Mesendoderm (in vitro differentiated cells): ENCODE measurements at regions not wholly inside any gene's neighbourhood (a gene's known extent, or its start where the extent isn't known, plus 50 kb on each side); places are given as distances from the start of the nearest gene placed in this dataset.

ENCODE experiments used
- DNase-seq: peaks from one replicate; pipeline ENCODE4 v3.0.0; 2013
- H2AK5ac ChIP-seq: 2 replicates; pipeline ENCODE4 v1.6.1; 2013; ENCODE audit warnings: low read length, inconsistent platforms
- H2BK120ac ChIP-seq: 2 replicates; pipeline ENCODE4 v1.6.1; 2013; ENCODE audit warnings: low read depth, mild to moderate bottlenecking, low read length, moderate library complexity, mixed read lengths
- H2BK15ac ChIP-seq: replicated peaks from 2 replicates; pipeline ENCODE4 v1.6.1; 2013; ENCODE audit warnings: low read depth, mild to moderate bottlenecking, moderate library complexity
- H2BK5ac ChIP-seq: 2 replicates; pipeline ENCODE4 v1.6.1; 2013; ENCODE audit warnings: low read length, inconsistent platforms
- H3K18ac ChIP-seq: 2 replicates; pipeline ENCODE4 v1.6.1; 2013; ENCODE audit warnings: mild to moderate bottlenecking, low read length, mixed read lengths
- H3K23ac ChIP-seq: one replicate; pipeline ENCODE4 v1.6.1; 2013; ENCODE audit warnings: low read length
- H3K27ac ChIP-seq: 2 replicates; pipeline ENCODE4 v1.5.1; 2013; ENCODE audit warnings: low read depth, mild to moderate bottlenecking, inconsistent platforms, low read length, moderate library complexity
- H3K27me3 ChIP-seq: 2 replicates; pipeline ENCODE4 v1.6.1; 2013; ENCODE audit warnings: low read length, control low read depth, mild to moderate bottlenecking, inconsistent platforms; ENCODE audit not compliant: insufficient read depth, poor library complexity
- H3K36me3 ChIP-seq: 2 replicates; pipeline ENCODE4 v1.6.1; 2013; ENCODE audit warnings: low read length, inconsistent platforms; ENCODE audit not compliant: control insufficient read depth, insufficient read depth
- H3K4ac ChIP-seq: one replicate; pipeline ENCODE4 v1.6.1; 2013; ENCODE audit warnings: low read depth, mild to moderate bottlenecking, low read length, moderate library complexity
- H3K4me1 ChIP-seq: 2 replicates; pipeline ENCODE4 v1.6.1; 2013; ENCODE audit warnings: low read depth, low read length, inconsistent platforms; ENCODE audit not compliant: control insufficient read depth
- H3K4me2 ChIP-seq: 2 replicates; pipeline ENCODE4 v1.6.1; 2013; ENCODE audit warnings: low read length
- H3K4me3 ChIP-seq: 2 replicates; pipeline ENCODE4 v1.5.1; 2013; ENCODE audit warnings: mild to moderate bottlenecking, low read length
- H3K56ac ChIP-seq: one replicate; pipeline ENCODE4 v1.6.1; 2013; ENCODE audit warnings: low read length
- H3K79me1 ChIP-seq: 2 replicates; pipeline ENCODE4 v1.6.1; 2013; ENCODE audit warnings: low read length, inconsistent platforms
- H3K79me2 ChIP-seq: 2 replicates; pipeline ENCODE4 v1.6.1; 2013; ENCODE audit warnings: mild to moderate bottlenecking, low read length; ENCODE audit not compliant: control insufficient read depth, insufficient read depth
- H3K9ac ChIP-seq: 2 replicates; pipeline ENCODE4 v1.6.1; 2013; ENCODE audit warnings: low read length, inconsistent platforms
- H4K5ac ChIP-seq: one replicate; pipeline ENCODE4 v1.6.1; 2013; ENCODE audit warnings: low read length
- H4K8ac ChIP-seq: one replicate; pipeline ENCODE4 v1.6.1; 2013; ENCODE audit warnings: low read depth, mild to moderate bottlenecking, control low read depth, low read length, moderate library complexity
- WGBS: extraction: QIAGEN DNeasy Blood & Tissue Kit; methylation state at CpG from one replicate; pipeline ENCODE4 v1.1.7; 2013; ENCODE audit warnings: low lambda C conversion rate, missing lambda C conversion rate; ENCODE audit not compliant: insufficient coverage; ENCODE audit errors: extremely low coverage; 5-methylcytosine and 5-hydroxymethylcytosine counted together

- H4K8ac ChIP-seq = no peak overlapping the region
- WGBS = no CpG with 5 or more reads among the region's 62 CpGs
- no peak overlapping the region for H3K4ac ChIP-seq
- H3K36me3 ChIP-seq = no peaks in the 10 kb centered on the region
- H3K79me2 ChIP-seq = peaks cover 12% of the 10 kb centered on the region
- no peaks in the 10 kb centered on the region for H3K27me3 ChIP-seq
- peaks cover 10% of the 10 kb centered on the region for H3K79me1 ChIP-seq
- H3K4me2 ChIP-seq = peak overlapping the region; percentile 98
- peak; percentile 67 for DNase-seq
- H3K56ac ChIP-seq = peak overlapping the region; percentile 95
- H2BK15ac ChIP-seq = no peak overlapping the region
- no peak overlapping the region for H2AK5ac ChIP-seq
- peak overlapping the region; percentile 12 for H3K18ac ChIP-seq
- no peak overlapping the region for H2BK120ac ChIP-seq
- peaks cover 2% of the 10 kb centered on the region for H3K4me1 ChIP-seq
- H3K9ac ChIP-seq = peak overlapping the region; percentile 85
- H2BK5ac ChIP-seq = no peak overlapping the region
- peak overlapping the region; percentile 69 for H3K23ac ChIP-seq
- peak overlapping the region; percentile 14 for H3K27ac ChIP-seq
- H4K5ac ChIP-seq = no peak overlapping the region
- peak overlapping the region; percentile 86 for H3K4me3 ChIP-seq
Observed at GRCh38 chr15:62390791-62391640, 225.9 kb upstream of the C2CD4B start.

- peak overlapping the region; percentile 98 for H3K4me2 ChIP-seq
- WGBS = no CpG with 5 or more reads among the region's 66 CpGs
- peaks cover 10% of the 10 kb centered on the region for H3K79me1 ChIP-seq
- no peak overlapping the region for H4K5ac ChIP-seq
- DNase-seq = peak; percentile 56
- no peak overlapping the region for H2BK120ac ChIP-seq
- H3K27ac ChIP-seq = peak overlapping the region; percentile 14
- H3K4me3 ChIP-seq = peak overlapping the region; percentile 86
- H3K4ac ChIP-seq = no peak overlapping the region
- peak overlapping the region; percentile 12 for H3K18ac ChIP-seq
- H3K79me2 ChIP-seq = peaks cover 12% of the 10 kb centered on the region
- peak overlapping the region; percentile 95 for H3K23ac ChIP-seq
- H3K27me3 ChIP-seq = no peaks in the 10 kb centered on the region
- H3K56ac ChIP-seq = peak overlapping the region; percentile 95
- H3K9ac ChIP-seq = peak overlapping the region; percentile 85
- no peaks in the 10 kb centered on the region for H3K36me3 ChIP-seq
- no peak overlapping the region for H2BK15ac ChIP-seq
- H2BK5ac ChIP-seq = no peak overlapping the region
- peaks cover 2% of the 10 kb centered on the region for H3K4me1 ChIP-seq
- H2AK5ac ChIP-seq = no peak overlapping the region
- H4K8ac ChIP-seq = no peak overlapping the region
Observed at GRCh38 chr15:62391641-62392262, 226.7 kb upstream of the C2CD4B start.

GRCh38 chr15:62392376-62392775 is 227.3 kb upstream of the C2CD4B start:
- no peak overlapping the region for H3K27ac ChIP-seq
- H3K4ac ChIP-seq = no peak overlapping the region

GRCh38 chr15:62393196-62393595 is 228.1 kb upstream of the C2CD4B start:
- no peak overlapping the region for H2AK5ac ChIP-seq
- H3K56ac ChIP-seq = no peak overlapping the region
- H3K4me1 ChIP-seq = peaks cover 2% of the 10 kb centered on the region
- H3K23ac ChIP-seq = no peak overlapping the region
- no peak overlapping the region for H2BK5ac ChIP-seq
- no peaks in the 10 kb centered on the region for H3K27me3 ChIP-seq
- no CpG with 5 or more reads among the region's 4 CpGs for WGBS
- H4K8ac ChIP-seq = no peak overlapping the region
- no peak overlapping the region for H3K4me2 ChIP-seq
- DNase-seq = no peak
- no peaks in the 10 kb centered on the region for H3K36me3 ChIP-seq
- H3K79me2 ChIP-seq = peaks cover 17% of the 10 kb centered on the region
- H2BK15ac ChIP-seq = no peak overlapping the region
- H3K18ac ChIP-seq = no peak overlapping the region
- no peak overlapping the region for H3K27ac ChIP-seq
- no peak overlapping the region for H3K9ac ChIP-seq
- no peak overlapping the region for H2BK120ac ChIP-seq
- no peak overlapping the region for H4K5ac ChIP-seq
- no peak overlapping the region for H3K4me3 ChIP-seq
- H3K79me1 ChIP-seq = peaks cover 13% of the 10 kb centered on the region
- H3K4ac ChIP-seq = no peak overlapping the region

More at GRCh38 chr15:62392376-62392775, 227.3 kb upstream of the C2CD4B start:
- WGBS = no CpG with 5 or more reads among the region's 10 CpGs
- H3K79me1 ChIP-seq = peaks cover 11% of the 10 kb centered on the region
- H3K4me3 ChIP-seq = peak overlapping the region; percentile 86
- H3K4me1 ChIP-seq = peaks cover 2% of the 10 kb centered on the region
- H3K36me3 ChIP-seq = no peaks in the 10 kb centered on the region
- no peak overlapping the region for H2BK120ac ChIP-seq
- H2BK15ac ChIP-seq = no peak overlapping the region
- peak overlapping the region; percentile 95 for H3K56ac ChIP-seq
- peak overlapping the region; percentile 85 for H3K9ac ChIP-seq
- H3K4me2 ChIP-seq = peak overlapping the region; percentile 98
- H3K27me3 ChIP-seq = no peaks in the 10 kb centered on the region
- no peak overlapping the region for H3K18ac ChIP-seq
- H2AK5ac ChIP-seq = no peak overlapping the region
- H3K23ac ChIP-seq = no peak overlapping the region
- no peak overlapping the region for H4K5ac ChIP-seq
- H2BK5ac ChIP-seq = no peak overlapping the region
- H3K79me2 ChIP-seq = peaks cover 15% of the 10 kb centered on the region
- H4K8ac ChIP-seq = no peak overlapping the region
- DNase-seq = peak; percentile 74

- Histone ChIP-seq H3K18ac (no peak overlapping the region), H3K9ac (no peak overlapping the region), H3K4me2 (no peak overlapping the region), H3K79me2 (peaks cover 17% of the 10 kb centered on the region), H3K27ac (no peak overlapping the region), H2AK5ac (no peak overlapping the region), H2BK5ac (no peak overlapping the region), H4K8ac (no peak overlapping the region), H3K4ac (no peak overlapping the region), H3K27me3 (no peaks in the 10 kb centered on the region), H2BK15ac (no peak overlapping the region), H4K5ac (no peak overlapping the region), H3K36me3 (no peaks in the 10 kb centered on the region), H3K4me1 (peaks cover 2% of the 10 kb centered on the region), H3K56ac (no peak overlapping the region), H3K4me3 (no peak overlapping the region), H2BK120ac (no peak overlapping the region), H3K23ac (no peak overlapping the region), H3K79me1 (peaks cover 13% of the 10 kb centered on the region)
- DNase-seq = no peak
- WGBS = no CpG with 5 or more reads among the region's 2 CpGs
Observed at GRCh38 chr15:62394079-62394478, 229.0 kb upstream of the C2CD4B start.
